ENCODE measurements at regions not wholly inside any gene's neighbourhood (a gene's known extent, or its start where the extent isn't known, plus 50 kb on each side); places are given as distances from the start of the nearest gene placed in this dataset.

DNA sequence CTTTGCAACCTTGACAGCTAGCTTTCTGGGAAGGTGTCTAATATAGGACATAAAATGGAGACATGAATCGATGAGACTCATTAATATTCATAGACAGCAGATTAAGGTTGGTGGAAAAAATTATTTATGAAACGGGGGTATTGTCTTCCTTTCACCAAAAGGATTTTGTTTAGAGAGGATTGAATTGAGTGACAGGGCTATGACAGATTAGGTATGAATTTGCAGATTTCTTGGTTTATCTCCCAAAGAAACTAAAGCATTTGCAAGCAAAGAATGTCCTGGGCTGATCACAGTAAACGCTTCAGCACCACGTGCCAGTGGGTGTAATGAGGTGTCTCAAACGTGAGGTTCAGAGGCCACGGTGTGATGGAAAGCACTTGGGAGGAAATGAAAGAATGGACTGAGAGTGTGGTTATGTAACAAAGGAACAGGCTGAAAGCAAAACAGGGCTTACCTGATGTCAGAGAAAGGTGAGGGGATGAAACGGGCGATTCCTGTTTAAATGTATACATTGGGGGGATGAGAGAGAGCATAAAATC is 329.2 kb upstream of the NPVF start:
- no peak overlapping the region for H3K27ac ChIP-seq (ENCODE audit: low read depth in 2 of 2, low read length in 2 of 2)
- peak in 4 of 5 donors; percentile 61 to 89 (median 78) for DNase-seq
- intact Hi-C loops (cut with DNase I), result no loop called here

DNA sequence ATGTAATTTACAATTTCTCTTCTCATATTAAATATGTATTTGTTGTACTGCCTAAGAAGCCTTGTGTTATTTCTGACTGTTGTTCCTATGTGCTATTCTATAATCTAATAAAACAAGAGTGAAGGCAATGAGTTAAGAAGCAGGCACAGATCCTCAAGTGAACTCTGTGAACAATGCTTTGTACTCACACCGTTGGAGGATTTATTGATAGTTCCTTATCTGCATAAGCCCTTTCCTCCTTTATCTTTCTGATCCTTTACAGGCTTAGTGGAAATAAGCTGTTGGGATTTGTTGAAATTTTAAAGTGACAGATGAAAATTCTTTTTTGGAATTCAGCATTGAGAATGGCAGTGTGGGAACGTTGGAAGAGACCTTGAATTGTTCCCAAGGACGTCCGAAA is 329.6 kb upstream of the NPVF start:
- FAIRE-seq, result no peak
- TF ChIP-seq, protein P1, sequence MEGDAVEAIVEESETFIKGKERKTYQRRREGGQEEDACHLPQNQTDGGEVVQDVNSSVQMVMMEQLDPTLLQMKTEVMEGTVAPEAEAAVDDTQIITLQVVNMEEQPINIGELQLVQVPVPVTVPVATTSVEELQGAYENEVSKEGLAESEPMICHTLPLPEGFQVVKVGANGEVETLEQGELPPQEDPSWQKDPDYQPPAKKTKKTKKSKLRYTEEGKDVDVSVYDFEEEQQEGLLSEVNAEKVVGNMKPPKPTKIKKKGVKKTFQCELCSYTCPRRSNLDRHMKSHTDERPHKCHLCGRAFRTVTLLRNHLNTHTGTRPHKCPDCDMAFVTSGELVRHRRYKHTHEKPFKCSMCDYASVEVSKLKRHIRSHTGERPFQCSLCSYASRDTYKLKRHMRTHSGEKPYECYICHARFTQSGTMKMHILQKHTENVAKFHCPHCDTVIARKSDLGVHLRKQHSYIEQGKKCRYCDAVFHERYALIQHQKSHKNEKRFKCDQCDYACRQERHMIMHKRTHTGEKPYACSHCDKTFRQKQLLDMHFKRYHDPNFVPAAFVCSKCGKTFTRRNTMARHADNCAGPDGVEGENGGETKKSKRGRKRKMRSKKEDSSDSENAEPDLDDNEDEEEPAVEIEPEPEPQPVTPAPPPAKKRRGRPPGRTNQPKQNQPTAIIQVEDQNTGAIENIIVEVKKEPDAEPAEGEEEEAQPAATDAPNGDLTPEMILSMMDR (IDR thresholded peaks at IDR 0.05; ENCODE audit: borderline replicate concordance, extremely low read depth, insufficient read depth), result no peak
- intact Hi-C loops (cut with DNase I), result no loop called here
- H3K9me3 ChIP-seq (ENCODE audit: control insufficient read depth in 2 of 3, insufficient read depth in 1 of 3, low read length in 3 of 3), result peaks cover 0 to 5% (median 0%) of the 10 kb centered on the region in 3 donors
- H3K4me1 ChIP-seq (ENCODE audit: control insufficient read depth in 2 of 3, insufficient read depth in 2 of 3, low read depth in 1 of 3, low read length in 3 of 3), result no peaks in the 10 kb centered on the region
- no peak overlapping the region for H3K4me3 ChIP-seq (ENCODE audit: low read length in 3 of 3)
- no peaks in the 10 kb centered on the region for H3K36me3 ChIP-seq (ENCODE audit: control insufficient read depth in 2 of 3, insufficient read depth in 3 of 3, low read length in 3 of 3)
- no peaks in the 10 kb centered on the region for H3K27me3 ChIP-seq (ENCODE audit: control insufficient read depth, insufficient read depth, low read length)
- H3K27ac ChIP-seq (ENCODE audit: low read depth in 2 of 2, low read length in 2 of 2), result no peak overlapping the region
- no peak overlapping the region for H3K9ac ChIP-seq (ENCODE audit: low read length in 3 of 3)
- DNase-seq, result no peak

More for the DNA sequence above, 329.2 kb upstream of the NPVF start:
- Histone ChIP-seq H3K27me3 (ENCODE audit: control insufficient read depth, insufficient read depth, low read length) (no peaks in the 10 kb centered on the region), H3K4me3 (ENCODE audit: low read length in 3 of 3) (no peak overlapping the region), H3K9me3 (ENCODE audit: control insufficient read depth in 2 of 3, insufficient read depth in 1 of 3, low read length in 3 of 3) (peaks cover 0 to 5% (median 0%) of the 10 kb centered on the region in 3 donors), H3K36me3 (ENCODE audit: control insufficient read depth in 2 of 3, insufficient read depth in 3 of 3, low read length in 3 of 3) (no peaks in the 10 kb centered on the region), H3K4me1 (ENCODE audit: control insufficient read depth in 2 of 3, insufficient read depth in 2 of 3, low read depth in 1 of 3, low read length in 3 of 3) (no peaks in the 10 kb centered on the region), H3K9ac (ENCODE audit: low read length in 3 of 3) (no peak overlapping the region)
- FAIRE-seq, result no peak
- TF ChIP-seq, protein P1 (IDR thresholded peaks at IDR 0.05; ENCODE audit: borderline replicate concordance, extremely low read depth, insufficient read depth), result no peak

DNA sequence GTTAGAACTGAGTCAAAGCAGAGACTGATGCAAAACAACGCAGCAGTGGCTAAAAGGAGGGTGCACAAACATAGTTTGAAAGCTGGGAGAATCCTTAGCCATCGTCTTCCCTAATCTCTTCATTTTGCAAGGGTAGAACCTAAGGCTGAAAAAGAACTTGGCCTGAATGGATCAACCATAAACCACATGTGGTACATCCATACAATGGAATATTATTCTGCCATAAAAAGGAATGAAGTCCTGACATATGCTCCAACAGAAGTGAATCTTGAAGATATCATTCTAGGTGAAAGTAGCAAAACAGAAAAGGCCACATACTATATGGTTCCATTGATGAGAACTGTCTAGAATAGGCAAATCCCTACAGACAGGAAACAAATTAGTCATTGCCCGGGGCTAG is 330.3 kb upstream of the NPVF start:
- Histone ChIP-seq H3K4me1 (ENCODE audit: control insufficient read depth in 2 of 3, insufficient read depth in 2 of 3, low read depth in 1 of 3, low read length in 3 of 3) (no peaks in the 10 kb centered on the region), H3K9me3 (ENCODE audit: control insufficient read depth in 2 of 3, insufficient read depth in 1 of 3, low read length in 3 of 3) (peaks cover 0 to 5% (median 0%) of the 10 kb centered on the region in 3 donors), H3K9ac (ENCODE audit: low read length in 3 of 3) (no peak overlapping the region), H3K36me3 (ENCODE audit: control insufficient read depth in 2 of 3, insufficient read depth in 3 of 3, low read length in 3 of 3) (no peaks in the 10 kb centered on the region), H3K27ac (ENCODE audit: low read depth in 2 of 2, low read length in 2 of 2) (no peak overlapping the region), H3K4me3 (ENCODE audit: low read length in 3 of 3) (no peak overlapping the region), H3K27me3 (ENCODE audit: control insufficient read depth, insufficient read depth, low read length) (no peaks in the 10 kb centered on the region)
- TF ChIP-seq, protein P1 (IDR thresholded peaks at IDR 0.05; ENCODE audit: borderline replicate concordance, extremely low read depth, insufficient read depth), result no peak
- FAIRE-seq (no peak), DNase-seq (no peak)
- intact Hi-C loops (cut with DNase I), result no loop called here

All from kidney (tissue), 13 donors.